GM12875 (cell line): ENCODE measurements at regions not wholly inside any gene's neighbourhood (a gene's known extent, or its start where the extent isn't known, plus 50 kb on each side); places are given as distances from the start of the nearest gene placed in this dataset.

Source experiments
- H3K4me3 ChIP-seq: one replicate; pipeline ENCODE4 v1.5.1; 2011; ENCODE audit warnings: low read depth, low read length, control low read depth
- CTCF ChIP-seq: IDR thresholded peaks from 2 replicates; pipeline ENCODE4 v1.5.1; 2011; ENCODE audit warnings: low read depth, mild to moderate bottlenecking, control low read depth, inconsistent platforms, low read length, moderate library complexity, borderline replicate concordance; ENCODE audit not compliant: insufficient read depth

- no peak overlapping the region for H3K4me3 ChIP-seq
- no peak for TF ChIP-seq CTCF
Observed at GRCh38 chr2:898319-898718, 52.3 kb upstream of the SNTG2 start.

- TF ChIP-seq CTCF = no peak
- H3K4me3 ChIP-seq = no peak overlapping the region
Observed at GRCh38 chr2:897091-897490, 53.6 kb upstream of the SNTG2 start.

DNA sequence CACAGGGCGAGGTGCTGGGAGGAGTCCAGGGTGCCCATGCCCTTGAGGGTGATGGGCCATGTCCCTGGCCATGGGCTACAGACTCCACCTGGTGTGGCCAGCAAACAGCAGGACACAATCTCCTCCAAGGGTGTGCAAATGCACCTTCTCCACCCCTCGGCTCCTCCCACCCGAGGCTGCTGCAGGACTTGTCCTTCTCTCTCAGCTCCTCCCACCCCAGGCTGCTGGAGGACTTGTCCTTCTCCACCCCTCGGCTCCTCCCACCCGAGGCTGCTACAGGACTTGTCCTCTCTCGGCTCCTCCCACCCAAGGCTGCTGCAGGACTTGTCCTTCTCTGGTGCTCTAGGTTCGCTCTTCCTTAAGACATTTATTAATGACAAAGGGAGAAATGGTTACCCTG lies 57.3 kb upstream of the SNTG2 start:
- H3K4me3 ChIP-seq = no peak overlapping the region
- no peak for TF ChIP-seq CTCF

DNA sequence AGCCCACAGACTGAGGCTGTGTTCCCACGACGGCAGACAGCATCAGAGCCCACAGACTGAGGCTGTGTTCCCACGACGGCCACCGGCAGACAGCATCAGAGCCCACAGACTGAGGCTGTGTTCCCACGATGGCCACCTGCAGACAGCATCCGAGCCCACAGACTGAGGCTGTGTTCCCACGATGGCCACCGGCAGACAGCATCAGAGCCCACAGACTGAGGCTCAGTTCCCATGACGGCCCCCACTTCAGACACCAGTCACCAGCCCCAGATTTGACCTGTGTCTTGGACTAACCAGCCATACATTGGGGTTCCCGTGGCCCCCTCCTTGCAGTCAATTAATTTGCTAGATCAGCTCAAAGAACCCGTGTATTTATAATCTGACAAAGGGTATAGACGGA lies 57.8 kb upstream of the SNTG2 start:
- TF ChIP-seq CTCF = no peak
- no peak overlapping the region for H3K4me3 ChIP-seq

GRCh38 chr2:892401-892800 lies 58.2 kb upstream of the SNTG2 start:
- TF ChIP-seq CTCF = no peak
- no peak overlapping the region for H3K4me3 ChIP-seq

GRCh38 chr2:891734-892133 lies 58.9 kb upstream of the SNTG2 start:
- no peak for TF ChIP-seq CTCF
- no peak overlapping the region for H3K4me3 ChIP-seq

DNA sequence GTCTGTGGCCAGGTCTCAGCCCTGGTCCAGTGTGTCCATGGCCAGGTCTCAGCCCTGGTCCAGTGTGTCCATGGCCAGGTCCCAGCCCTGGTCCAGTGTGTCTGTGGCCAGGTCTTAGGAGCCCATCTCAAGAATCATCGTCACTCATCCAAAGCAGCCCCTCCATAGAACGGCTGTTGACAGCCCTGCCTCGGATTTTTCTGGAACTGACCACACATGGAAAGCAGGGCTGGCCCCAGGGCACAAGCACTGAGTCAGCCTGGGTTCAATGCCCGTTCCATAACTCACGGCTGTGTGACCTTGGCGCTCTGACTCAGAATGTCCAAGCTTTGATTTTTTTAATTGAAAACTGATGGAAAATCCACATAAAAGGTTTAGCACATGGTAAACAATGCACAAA lies 59.9 kb upstream of the SNTG2 start:
- no peak for TF ChIP-seq CTCF
- no peak overlapping the region for H3K4me3 ChIP-seq
